ENCODE measurements at regions not wholly inside any gene's neighbourhood (a gene's known extent, or its start where the extent isn't known, plus 50 kb on each side); places are given as distances from the start of the nearest gene placed in this dataset.

GRCh38 chr5:58204966-58205365 is 254.9 kb downstream of the PLK2 start:
- TF ChIP-seq POLR2A (IDR thresholded peaks at IDR 0.05; ENCODE audit: low read length) = no peak
- TF ChIP-seq GATA1 (IDR thresholded peaks at IDR 0.05; ENCODE audit: low read depth, low read length) = no peak
- no peak for DNase-seq

- TF ChIP-seq POLR2A (IDR thresholded peaks at IDR 0.05; ENCODE audit: low read length) (no peak), GATA1 (IDR thresholded peaks at IDR 0.05; ENCODE audit: low read depth, low read length) (no peak)
- DNase-seq = no peak
These were observed 256.9 kb downstream of the PLK2 start for GRCh38 chr5:58202941-58203444.

- no peak for DNase-seq
- TF ChIP-seq POLR2A (IDR thresholded peaks at IDR 0.05; ENCODE audit: low read length) (no peak), GATA1 (IDR thresholded peaks at IDR 0.05; ENCODE audit: low read depth, low read length) (no peak)
These were observed 257.8 kb downstream of the PLK2 start for GRCh38 chr5:58201922-58202648.

GRCh38 chr5:58200451-58200850 is 259.4 kb downstream of the PLK2 start:
- no peak for DNase-seq
- TF ChIP-seq POLR2A (IDR thresholded peaks at IDR 0.05; ENCODE audit: low read length) = no peak
- no peak for TF ChIP-seq GATA1 (IDR thresholded peaks at IDR 0.05; ENCODE audit: low read depth, low read length)

GRCh38 chr5:58199087-58199486 is 260.8 kb downstream of the PLK2 start:
- TF ChIP-seq POLR2A (IDR thresholded peaks at IDR 0.05; ENCODE audit: low read length) = no peak
- no peak for TF ChIP-seq GATA1 (IDR thresholded peaks at IDR 0.05; ENCODE audit: low read depth, low read length)
- DNase-seq = no peak

- DNase-seq = no peak
- TF ChIP-seq GATA1 (IDR thresholded peaks at IDR 0.05; ENCODE audit: low read depth, low read length) (no peak), POLR2A (IDR thresholded peaks at IDR 0.05; ENCODE audit: low read length) (no peak)
These were observed 261.6 kb downstream of the PLK2 start for GRCh38 chr5:58198330-58198729.

GRCh38 chr5:58197875-58198274 is 262.0 kb downstream of the PLK2 start:
- no peak for DNase-seq
- no peak for TF ChIP-seq GATA1 (IDR thresholded peaks at IDR 0.05; ENCODE audit: low read depth, low read length)

GRCh38 chr5:58191443-58191842 is 268.4 kb downstream of the PLK2 start:
- no peak for DNase-seq
- TF ChIP-seq POLR2A (IDR thresholded peaks at IDR 0.05; ENCODE audit: low read length) (no peak), GATA1 (IDR thresholded peaks at IDR 0.05; ENCODE audit: low read depth, low read length) (no peak)

GRCh38 chr5:58188262-58188651 is 271.6 kb downstream of the PLK2 start:
- DNase-seq = no peak
- no peak for TF ChIP-seq GATA1 (IDR thresholded peaks at IDR 0.05; ENCODE audit: low read depth, low read length)
- no peak for TF ChIP-seq POLR2A (IDR thresholded peaks at IDR 0.05; ENCODE audit: low read length)

GRCh38 chr5:58187432-58188261 is 272.2 kb downstream of the PLK2 start:
- TF ChIP-seq POLR2A (IDR thresholded peaks at IDR 0.05; ENCODE audit: low read length) (no peak), GATA1 (IDR thresholded peaks at IDR 0.05; ENCODE audit: low read depth, low read length) (no peak)
- DNase-seq = no peak

GRCh38 chr5:58185801-58186200 is 274.1 kb downstream of the PLK2 start:
- no peak for TF ChIP-seq POLR2A (IDR thresholded peaks at IDR 0.05; ENCODE audit: low read length)
- TF ChIP-seq GATA1 (IDR thresholded peaks at IDR 0.05; ENCODE audit: low read depth, low read length) = no peak
- no peak for DNase-seq

- TF ChIP-seq POLR2A (IDR thresholded peaks at IDR 0.05; ENCODE audit: low read length) (no peak), GATA1 (IDR thresholded peaks at IDR 0.05; ENCODE audit: low read depth, low read length) (no peak)
These were observed 274.5 kb downstream of the PLK2 start for GRCh38 chr5:58185397-58185796.

GRCh38 chr5:58184910-58185309 is 275.0 kb downstream of the PLK2 start:
- no peak for TF ChIP-seq GATA1 (IDR thresholded peaks at IDR 0.05; ENCODE audit: low read depth, low read length)
- no peak for TF ChIP-seq POLR2A (IDR thresholded peaks at IDR 0.05; ENCODE audit: low read length)
- DNase-seq = no peak

More at GRCh38 chr5:58185397-58185796, 274.5 kb downstream of the PLK2 start:
- DNase-seq = no peak

- TF ChIP-seq GATA1 (IDR thresholded peaks at IDR 0.05; ENCODE audit: low read depth, low read length) (no peak), POLR2A (IDR thresholded peaks at IDR 0.05; ENCODE audit: low read length) (no peak)
- DNase-seq = no peak
These were observed 276.1 kb downstream of the PLK2 start for GRCh38 chr5:58183786-58184085.
